A549 (cell line): ENCODE measurements at regions not wholly inside any gene's neighbourhood (a gene's known extent, or its start where the extent isn't known, plus 50 kb on each side); places are given as distances from the start of the nearest gene placed in this dataset.
"Not testable (repeated sequence)": the region's sequence is repeated elsewhere in the genome, so short reads cannot be mapped to it uniquely, and the experiment has no call there.

ENCODE experiments used
- ATAC-seq, 2 experiments: fragments of 200-7000 bp in 1 of 2; fragments of >200 bp in 1 of 2; cut with Nextera tagmentation in 1 of 2; cut with Tn5 transposase in 1 of 2; 3 replicates each; pipeline versions ENCODE4 v1.8.0 to v1.9.1; 2018 to 2020; ENCODE audit warnings: mild to moderate bottlenecking in 1 of 2, moderate library complexity in 1 of 2
- CTCF ChIA-PET: fragments of 300-600 bp; sonication (Branson Sonifier 250); formaldehyde crosslinking; extraction: SDS; loops from one replicate; lab custom pipeline; 2021; ENCODE audit warnings: antibody characterized with exemption, inconsistent platforms; lab: Yijun Ruan, JAX
- POLR2A ChIA-PET: fragments of 350-600 bp; formaldehyde crosslinking; extraction: SDS; loops from one replicate; lab custom pipeline; 2021; ENCODE audit warnings: antibody characterized with exemption, inconsistent platforms; lab: Yijun Ruan, JAX
- DNase-seq, 2 experiments: peaks; one replicate each; pipeline versions ENCODE4 v3.0.0 to v3.0.0-alpha.2; 2011 to 2016; ENCODE audit warnings: low read depth in 1 of 2, low spot score in 1 of 2
- FAIRE-seq: peaks from 2 replicates; lab custom pipeline; 2011; peaks lifted over from hg19 to GRCh38; lab: Jason Lieb, UNC
- H3K27ac ChIP-seq, 2 experiments: fragments of >200 bp; sonication (Bioruptor Twin); formaldehyde crosslinking; 3 replicates each; pipeline ENCODE4 v1.5.1; 2016 to 2017
- H3K4me1 ChIP-seq: fragments of >200 bp; sonication (Bioruptor Twin); formaldehyde crosslinking; 3 replicates; pipeline ENCODE4 v1.6.1; 2016
- H3K4me2 ChIP-seq: fragments of >200 bp; sonication (Bioruptor Twin); formaldehyde crosslinking; 3 replicates; pipeline ENCODE4 v1.6.1; 2016
- H3K4me3 ChIP-seq: fragments of >200 bp; sonication (Bioruptor Twin); formaldehyde crosslinking; 3 replicates; pipeline ENCODE4 v1.5.1; 2016
- H3K9me3 ChIP-seq: fragments of >200 bp; sonication (Bioruptor Twin); formaldehyde crosslinking; 3 replicates; pipeline ENCODE4 v1.6.1; 2016
- BHLHE40 ChIP-seq: IDR thresholded peaks from 2 replicates; pipeline ENCODE4 v1.6.1; 2012; ENCODE audit warnings: low read depth, low read length, inconsistent platforms
- CBX2 ChIP-seq: fragments of 200-600 bp; sonication (generic); IDR thresholded peaks from 2 replicates; pipeline ENCODE4 v1.6.1; 2016; ENCODE audit warnings: low read depth, mild to moderate bottlenecking, borderline replicate concordance
- CHD2 ChIP-seq: fragments of 150-350 bp; IDR thresholded peaks from 2 replicates; pipeline ENCODE4 v1.6.1; 2014; ENCODE audit warnings: low read length; ENCODE audit not compliant: partially characterized antibody
- CHD4 ChIP-seq: fragments of 200-600 bp; sonication (generic); IDR thresholded peaks from 2 replicates; pipeline ENCODE4 v1.6.1; 2016; ENCODE audit warnings: antibody characterized with exemption, mild to moderate bottlenecking, borderline replicate concordance
- ESRRA ChIP-seq: fragments of 150-350 bp; IDR thresholded peaks from 2 replicates; pipeline ENCODE4 v1.6.1; 2014; ENCODE audit warnings: mild to moderate bottlenecking, low read length, borderline replicate concordance
- FOSB ChIP-seq: fragments of 250-450 bp; sonication (Bioruptor Pico); IDR thresholded peaks from 2 replicates; pipeline ENCODE4 v1.5.0; 2020; ENCODE audit warnings: mild to moderate bottlenecking, moderate library complexity
- FOSL2 ChIP-seq, 2 experiments: fragments of 450-650 bp in 1 of 2; fragments of >200 bp in 1 of 2; sonication (Bioruptor Twin) in 1 of 2; formaldehyde crosslinking; IDR thresholded peaks; 2 replicates each; pipeline versions ENCODE4 v1.5.0 to v1.6.1; 2016 to 2020; ENCODE audit warnings: mild to moderate bottlenecking in 1 of 2, moderate library complexity in 1 of 2
- GATA3 ChIP-seq: IDR thresholded peaks from 2 replicates; pipeline ENCODE4 v1.6.1; 2012; ENCODE audit warnings: borderline replicate concordance
- HOXB13 ChIP-seq: fragments of 250-450 bp; sonication (Bioruptor Pico); IDR thresholded peaks from 2 replicates; pipeline ENCODE4 v1.5.0; 2020; ENCODE audit warnings: low read depth, mild to moderate bottlenecking, moderate library complexity
- JUN ChIP-seq, 2 experiments: fragments of >200 bp; sonication (Bioruptor Twin); formaldehyde crosslinking; IDR thresholded peaks; 2 replicates in 1 of 2; 3 replicates in 1 of 2; pipeline ENCODE4 v1.6.1; 2016 to 2017
- JUNB ChIP-seq: fragments of >200 bp; sonication (Bioruptor Twin); formaldehyde crosslinking; IDR thresholded peaks from 2 replicates; pipeline ENCODE4 v1.6.1; 2016
- KDM5A ChIP-seq: fragments of 200-600 bp; sonication (generic); IDR thresholded peaks from 2 replicates; pipeline ENCODE4 v1.6.1; 2016; ENCODE audit warnings: antibody characterized with exemption, mild to moderate bottlenecking
- MAFK ChIP-seq: fragments of 450-650 bp; IDR thresholded peaks from 2 replicates; pipeline ENCODE4 v1.6.1; 2014; ENCODE audit not compliant: partially characterized antibody
- MAX ChIP-seq: IDR thresholded peaks from 2 replicates; pipeline ENCODE4 v1.6.1; 2012
- NFE2L2 ChIP-seq: fragments of 150-350 bp; conservative IDR thresholded peaks from 2 replicates; pipeline ENCODE4 v1.6.1; 2014; ENCODE audit warnings: low read length
- RAD21 ChIP-seq, 2 experiments: fragments of >200 bp in 1 of 2; sonication (Bioruptor Twin) in 1 of 2; formaldehyde crosslinking in 1 of 2; IDR thresholded peaks in 1 of 2; conservative IDR thresholded peaks in 1 of 2; 2 replicates in 1 of 2; 3 replicates in 1 of 2; pipeline ENCODE4 v1.6.1; 2012 to 2018; ENCODE audit warnings: inconsistent platforms in 1 of 2
- RCOR1 ChIP-seq: fragments of 150-350 bp; IDR thresholded peaks from 2 replicates; pipeline ENCODE4 v1.6.1; 2014; ENCODE audit warnings: antibody characterized with exemption, low read length, low read depth
- RFX5 ChIP-seq: fragments of 450-650 bp; IDR thresholded peaks from 2 replicates; pipeline ENCODE4 v1.7.1; 2014; ENCODE audit warnings: antibody characterized with exemption, mild to moderate bottlenecking, moderate library complexity
- RNF2 ChIP-seq: fragments of 200-600 bp; sonication (generic); IDR thresholded peaks from 2 replicates; pipeline ENCODE4 v1.6.1; 2016; ENCODE audit warnings: low read depth, mild to moderate bottlenecking, antibody characterized with exemption, moderate library complexity, borderline replicate concordance
- SMC3 ChIP-seq: fragments of >200 bp; sonication (Bioruptor Twin); formaldehyde crosslinking; IDR thresholded peaks from 3 replicates; pipeline ENCODE4 v1.6.1; 2018; ENCODE audit warnings: inconsistent platforms
- ZC3H11A ChIP-seq: fragments of 450-650 bp; IDR thresholded peaks from 2 replicates; pipeline ENCODE4 v1.6.1; 2014; ENCODE audit warnings: antibody characterized with exemption, mild to moderate bottlenecking
- ZNF302 ChIP-seq: fragments of 250-450 bp; sonication (Bioruptor Pico); IDR thresholded peaks from 2 replicates; pipeline ENCODE4 v1.9.0; 2021; ENCODE audit warnings: inconsistent platforms, mild to moderate bottlenecking, moderate library complexity
- ZSCAN20 ChIP-seq: fragments of 250-450 bp; sonication (Bioruptor Pico); IDR thresholded peaks from 2 replicates; pipeline ENCODE4 v1.8.0; 2022; ENCODE audit warnings: mild to moderate bottlenecking, moderate library complexity
- WGBS: methylation state at CpG from one replicate; pipeline ENCODE4 v1.1.6; 2017; ENCODE audit errors: missing lambda C conversion rate; 5-methylcytosine and 5-hydroxymethylcytosine counted together

GRCh38 chr5:130501151-130501865 lies 597.0 kb downstream of the CHSY3 start:
- Histone ChIP-seq H3K9me3 (no peaks in the 10 kb centered on the region), H3K4me3 (no peak overlapping the region), H3K27ac (no peak overlapping the region), H3K4me2 (no peak overlapping the region), H3K4me1 (0 out of 3 replicates have a peak, but pooled peaks cover 4% of the 10 kb centered on the region)
- FAIRE-seq: no peak
- POLR2A ChIA-PET: no interaction called here
- CTCF ChIA-PET: no interaction called here
- 42% methylated on average over 3 of the region's 3 CpGs for WGBS
- TF ChIP-seq ZNF302 (CRISPR knock-in tag) (no peak), ESRRA (no peak), ZC3H11A (no peak), CBX2 (no peak), RNF2 (no peak), RFX5 (no peak), ZSCAN20 (CRISPR knock-in tag) (no peak), SMC3 (no peak), CHD4 (no peak), BHLHE40 (no peak), CHD2 (no peak), KDM5A (no peak)
- TF ChIP-seq, all 56 proteins: peak for 0
- ATAC-seq: no peak
- no peak for DNase-seq

- H3K27ac ChIP-seq, DNase-seq, H3K4me3 ChIP-seq, H3K4me2 ChIP-seq, ATAC-seq, CTCF ChIA-PET, POLR2A ChIA-PET: not testable (repeated sequence)
- peak; percentile 71 for TF ChIP-seq ZC3H11A
- TF ChIP-seq, all 56 proteins: peak for 1; not testable (repeated sequence) for 55
- H3K9me3 ChIP-seq, FAIRE-seq: not testable (repeated sequence)
- WGBS: 71% methylated on average over 4 of the region's 4 CpGs
- H3K4me1 ChIP-seq: 0 out of 3 replicates have a peak, but pooled peaks cover 11% of the 10 kb centered on the region
These were observed 596.2 kb downstream of the CHSY3 start for GRCh38 chr5:130500495-130500894.

GRCh38 chr5:130496215-130496614 lies 592.0 kb downstream of the CHSY3 start:
- no peak for TF ChIP-seq MAFK
- peak; percentile 49; the same call in 1 of the 2 replicates for TF ChIP-seq GATA3
- no peak for TF ChIP-seq FOSL2 (IDR thresholded peaks at IDR 0.05)
- 0 out of 2 replicates have a peak, but pooled peaks have one; percentile 43 for TF ChIP-seq FOSL2 (CRISPR knock-in tag; IDR thresholded peaks at IDR 0.05)
- no peak for TF ChIP-seq FOSB
- no peak for TF ChIP-seq NFE2L2
- TF ChIP-seq JUNB: peak; percentile 80
- peak in 1 of 2 experiments; percentile 4; a peak in 3 of 5 replicates for TF ChIP-seq RAD21 (conservative IDR thresholded peaks at IDR 0.05 in 1 of 2, IDR thresholded peaks at IDR 0.05 in 1 of 2)
- 0 out of 2 replicates have a peak, but pooled peaks have one; percentile 35 for TF ChIP-seq MAX
- no peak overlapping the region for H3K4me3 ChIP-seq
- H3K9me3 ChIP-seq: peaks cover 16% of the 10 kb centered on the region; the same call in 2 of the 3 replicates
- ChIA-PET POLR2A (no interaction called here), CTCF (no interaction called here)
- peak overlapping the region; percentile 67 to 72; a peak in 4 of 6 replicates for H3K27ac ChIP-seq
- peak; percentile 86 to 91 for ATAC-seq
- FAIRE-seq: no peak
- WGBS: 3% methylated on average over 1 of the region's 1 CpG
- peak; percentile 6 to 75 for DNase-seq
- H3K4me2 ChIP-seq: peak overlapping the region; percentile 25; the same call in 2 of the 3 replicates
- 0 out of 3 replicates have a peak, but pooled peaks cover 11% of the 10 kb centered on the region for H3K4me1 ChIP-seq

- TF ChIP-seq RCOR1 (no peak), HOXB13 (CRISPR knock-in tag) (no peak), BHLHE40 (no peak), RAD21 (conservative IDR thresholded peaks at IDR 0.05 in 1 of 2, IDR thresholded peaks at IDR 0.05 in 1 of 2) (no peak), MAFK (no peak), JUN (IDR thresholded peaks at IDR 0.05) (no peak)
- DNase-seq: no peak
- FAIRE-seq: no peak
- ATAC-seq: no peak
- no peak overlapping the region for H3K27ac ChIP-seq
- WGBS: 88% methylated on average over 1 of the region's 1 CpG
- no peak overlapping the region for H3K4me2 ChIP-seq
- H3K4me1 ChIP-seq: no peaks in the 10 kb centered on the region
- POLR2A ChIA-PET: no interaction called here
- H3K9me3 ChIP-seq: peaks cover 3% of the 10 kb centered on the region; the same call in 1 of the 3 replicates
- CTCF ChIA-PET: interaction anchor here (0.6 kb wide), 1 partner anchor 436 kb away, joined by 7 read pairs; no protein-coding TSS in a partner anchor
- H3K4me3 ChIP-seq: no peak overlapping the region
These were observed 584.0 kb downstream of the CHSY3 start for GRCh38 chr5:130488252-130488651.
